Ishikawa (cell line): ENCODE measurements at regions not wholly inside any gene's neighbourhood (a gene's known extent, or its start where the extent isn't known, plus 50 kb on each side); places are given as distances from the start of the nearest gene placed in this dataset.

Experiments
- CREB1 ChIP-seq: IDR thresholded peaks from 2 replicates; pipeline ENCODE4 v1.6.1; 2012; ENCODE audit warnings: low read depth
- EP300 ChIP-seq: IDR thresholded peaks from 2 replicates; pipeline ENCODE4 v1.6.1; 2012; ENCODE audit warnings: borderline replicate concordance
- MAX ChIP-seq: IDR thresholded peaks from 2 replicates; pipeline ENCODE4 v1.6.1; 2012
- REST ChIP-seq: IDR thresholded peaks from 2 replicates; pipeline ENCODE4 v1.6.1; 2012; ENCODE audit warnings: low read depth, mild to moderate bottlenecking
- TAF1 ChIP-seq: IDR thresholded peaks from 2 replicates; pipeline ENCODE4 v1.6.1; 2012; ENCODE audit warnings: low read depth, mild to moderate bottlenecking
- TEAD4 ChIP-seq: IDR thresholded peaks from 2 replicates; pipeline ENCODE4 v1.6.1; 2012

- TF ChIP-seq REST: no peak
- no peak for TF ChIP-seq EP300
- TF ChIP-seq TEAD4: no peak
- no peak for TF ChIP-seq TAF1
- no peak for TF ChIP-seq CREB1
- TF ChIP-seq MAX: no peak
Measured at GRCh38 chr12:84542289-84542688, 370.3 kb downstream of the SLC6A15 start.
